ENCODE measurements at regions not wholly inside any gene's neighbourhood (a gene's known extent, or its start where the extent isn't known, plus 50 kb on each side); places are given as distances from the start of the nearest gene placed in this dataset.

DNA sequence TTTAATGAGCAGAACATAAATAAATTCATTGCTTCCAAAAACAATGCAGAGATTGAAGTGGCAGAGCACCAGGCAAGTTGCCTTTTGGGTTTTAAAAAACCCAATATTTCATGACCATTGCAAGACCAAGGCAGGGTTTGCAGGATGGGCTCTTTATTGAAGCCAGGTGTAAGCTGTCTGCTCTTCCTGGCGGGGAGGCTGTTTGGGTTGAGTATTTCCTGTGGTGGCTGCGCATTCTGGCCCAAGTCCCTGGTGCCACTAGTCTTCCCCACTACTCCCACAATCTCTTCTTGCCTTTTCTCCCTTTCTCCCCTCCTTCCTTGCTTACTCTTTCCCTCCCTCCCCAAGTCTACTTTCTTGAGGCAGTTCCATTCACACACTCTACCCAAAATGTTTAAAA, 116.4 kb downstream of the AKAP11 start:
- Histone ChIP-seq H3K27me3 (ENCODE audit: control insufficient read depth, insufficient read depth, low read length) (no peaks in the 10 kb centered on the region), H3K4me1 (ENCODE audit: control insufficient read depth, insufficient read depth, low read length) (no peaks in the 10 kb centered on the region), H3K27ac (ENCODE audit: low read length) (no peak overlapping the region), H3K4me3 (ENCODE audit: low read length) (no peak overlapping the region), H3K9me3 (ENCODE audit: control insufficient read depth, low read depth, low read length) (no peaks in the 10 kb centered on the region), H3K36me3 (ENCODE audit: control insufficient read depth, insufficient read depth, low read length) (no peaks in the 10 kb centered on the region)
- DNase-seq = no peak
- WGBS (ENCODE audit: insufficient coverage, low lambda C conversion rate) = no CpG with 5 or more reads among the region's 2 CpGs

DNA sequence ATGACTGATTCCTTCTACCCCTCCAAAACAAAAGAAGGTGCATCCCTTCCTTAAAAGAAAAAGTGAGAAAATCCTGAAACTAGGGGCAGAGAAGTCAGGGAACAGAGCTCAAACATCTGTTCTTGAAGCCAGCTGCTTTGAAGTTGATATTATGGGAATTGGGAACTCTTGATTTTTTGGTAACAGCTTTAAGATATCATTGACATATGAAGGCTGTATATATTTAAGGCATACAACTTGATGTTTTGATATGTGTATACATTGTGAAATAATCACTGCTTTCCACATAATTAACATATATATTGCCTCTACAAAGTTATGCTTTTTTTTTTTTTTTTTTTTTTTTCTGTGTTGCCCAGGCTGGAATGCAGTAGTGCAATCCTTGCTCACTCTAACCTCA, 117.1 kb downstream of the AKAP11 start:
- DNase-seq = no peak

GRCh38 chr13:42392180-42392579, 120.2 kb downstream of the AKAP11 start:
- H3K9me3 ChIP-seq (ENCODE audit: control insufficient read depth, low read depth, low read length) = no peaks in the 10 kb centered on the region
- H3K27me3 ChIP-seq (ENCODE audit: control insufficient read depth, insufficient read depth, low read length) = no peaks in the 10 kb centered on the region
- no peak overlapping the region for H3K27ac ChIP-seq (ENCODE audit: low read length)
- H3K4me1 ChIP-seq (ENCODE audit: control insufficient read depth, insufficient read depth, low read length) = no peaks in the 10 kb centered on the region
- H3K36me3 ChIP-seq (ENCODE audit: control insufficient read depth, insufficient read depth, low read length) = no peaks in the 10 kb centered on the region
- H3K4me3 ChIP-seq (ENCODE audit: low read length) = no peak overlapping the region
- no peak for DNase-seq
- WGBS (ENCODE audit: insufficient coverage, low lambda C conversion rate) = no CpG with 5 or more reads among the region's 1 CpG

More for the DNA sequence above, 117.1 kb downstream of the AKAP11 start:
- Histone ChIP-seq H3K27me3 (ENCODE audit: control insufficient read depth, insufficient read depth, low read length) (no peaks in the 10 kb centered on the region), H3K9me3 (ENCODE audit: control insufficient read depth, low read depth, low read length) (no peaks in the 10 kb centered on the region), H3K36me3 (ENCODE audit: control insufficient read depth, insufficient read depth, low read length) (no peaks in the 10 kb centered on the region), H3K27ac (ENCODE audit: low read length) (no peak overlapping the region), H3K4me1 (ENCODE audit: control insufficient read depth, insufficient read depth, low read length) (no peaks in the 10 kb centered on the region), H3K4me3 (ENCODE audit: low read length) (no peak overlapping the region)

GRCh38 chr13:42392716-42393572, 121.0 kb downstream of the AKAP11 start:
- Histone ChIP-seq H3K36me3 (ENCODE audit: control insufficient read depth, insufficient read depth, low read length) (no peaks in the 10 kb centered on the region), H3K27me3 (ENCODE audit: control insufficient read depth, insufficient read depth, low read length) (no peaks in the 10 kb centered on the region), H3K4me1 (ENCODE audit: control insufficient read depth, insufficient read depth, low read length) (no peaks in the 10 kb centered on the region), H3K9me3 (ENCODE audit: control insufficient read depth, low read depth, low read length) (no peaks in the 10 kb centered on the region), H3K4me3 (ENCODE audit: low read length) (no peak overlapping the region), H3K27ac (ENCODE audit: low read length) (no peak overlapping the region)
- no peak for DNase-seq
- no CpG with 5 or more reads among the region's 6 CpGs for WGBS (ENCODE audit: insufficient coverage, low lambda C conversion rate)

DNA sequence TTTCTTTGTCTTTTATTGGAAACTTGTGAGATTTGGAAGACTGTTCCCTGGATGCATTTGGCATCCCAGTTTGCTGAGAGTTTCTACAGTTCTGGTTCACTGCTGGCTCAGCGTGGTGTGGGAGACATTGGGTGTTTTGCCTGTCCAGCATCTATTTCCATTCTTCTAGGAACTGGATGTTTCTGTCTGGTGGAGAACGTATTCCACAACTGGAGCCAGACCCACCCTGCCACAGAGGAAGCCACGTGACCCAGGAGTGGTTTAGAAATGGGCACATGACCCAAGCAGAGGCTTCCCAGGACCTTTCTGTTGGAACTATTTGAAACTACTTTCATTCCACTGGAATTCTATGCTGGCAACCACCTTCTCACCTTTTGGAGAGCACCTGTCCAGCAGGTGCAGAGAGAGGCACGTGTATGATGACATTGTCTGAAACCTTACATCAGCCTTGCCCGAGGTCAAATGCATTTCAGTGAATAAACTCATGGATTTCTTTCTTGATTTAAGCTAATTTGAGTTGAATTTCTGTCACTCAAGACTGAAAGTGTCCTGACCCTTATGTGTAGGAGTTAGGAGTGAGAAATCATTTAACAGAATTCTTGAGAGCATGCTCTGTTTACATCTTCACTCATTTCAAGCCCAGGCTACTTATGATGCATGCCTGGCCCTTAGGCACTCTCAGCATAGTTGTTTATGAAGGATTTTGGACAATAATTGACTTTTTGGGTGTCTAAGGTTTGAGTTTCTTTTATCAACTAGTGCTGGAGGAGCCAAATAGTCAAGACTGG, 121.8 kb downstream of the AKAP11 start:
- no peak for DNase-seq
- Histone ChIP-seq H3K4me1 (ENCODE audit: control insufficient read depth, insufficient read depth, low read length) (no peaks in the 10 kb centered on the region), H3K9me3 (ENCODE audit: control insufficient read depth, low read depth, low read length) (no peaks in the 10 kb centered on the region), H3K4me3 (ENCODE audit: low read length) (no peak overlapping the region), H3K27me3 (ENCODE audit: control insufficient read depth, insufficient read depth, low read length) (no peaks in the 10 kb centered on the region), H3K27ac (ENCODE audit: low read length) (no peak overlapping the region), H3K36me3 (ENCODE audit: control insufficient read depth, insufficient read depth, low read length) (no peaks in the 10 kb centered on the region)
- WGBS (ENCODE audit: insufficient coverage, low lambda C conversion rate) = no CpG with 5 or more reads among the region's 5 CpGs

- no peaks in the 10 kb centered on the region for H3K27me3 ChIP-seq (ENCODE audit: control insufficient read depth, insufficient read depth, low read length)
- no peaks in the 10 kb centered on the region for H3K4me1 ChIP-seq (ENCODE audit: control insufficient read depth, insufficient read depth, low read length)
- no peaks in the 10 kb centered on the region for H3K36me3 ChIP-seq (ENCODE audit: control insufficient read depth, insufficient read depth, low read length)
- no CpG with 5 or more reads among the region's 4 CpGs for WGBS (ENCODE audit: insufficient coverage, low lambda C conversion rate)
- H3K9me3 ChIP-seq (ENCODE audit: control insufficient read depth, low read depth, low read length) = no peaks in the 10 kb centered on the region
- no peak overlapping the region for H3K27ac ChIP-seq (ENCODE audit: low read length)
- DNase-seq = no peak
- no peak overlapping the region for H3K4me3 ChIP-seq (ENCODE audit: low read length)
Observed at GRCh38 chr13:42394361-42394708, 122.4 kb downstream of the AKAP11 start.

DNA sequence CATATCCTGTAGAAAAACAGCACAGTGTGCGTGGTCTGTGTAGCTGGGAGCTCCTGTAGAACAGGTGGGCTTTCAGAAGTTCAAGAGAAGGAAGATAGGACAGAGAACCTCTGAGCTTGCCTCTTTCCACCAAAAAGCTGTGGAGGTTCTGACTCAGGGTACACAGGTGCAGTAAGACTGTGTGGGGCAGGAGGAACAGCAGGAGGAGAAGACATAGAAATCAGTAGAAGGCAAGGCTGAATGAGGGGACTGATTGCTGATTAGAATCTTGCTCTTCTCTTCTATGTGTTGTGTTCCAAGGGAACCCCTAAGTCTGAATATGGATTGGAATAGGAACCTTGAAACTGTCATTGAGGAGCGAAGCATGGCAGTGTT, 122.7 kb downstream of the AKAP11 start:
- Histone ChIP-seq H3K9me3 (ENCODE audit: control insufficient read depth, low read depth, low read length) (no peaks in the 10 kb centered on the region), H3K27me3 (ENCODE audit: control insufficient read depth, insufficient read depth, low read length) (no peaks in the 10 kb centered on the region), H3K36me3 (ENCODE audit: control insufficient read depth, insufficient read depth, low read length) (no peaks in the 10 kb centered on the region), H3K4me3 (ENCODE audit: low read length) (no peak overlapping the region), H3K27ac (ENCODE audit: low read length) (no peak overlapping the region), H3K4me1 (ENCODE audit: control insufficient read depth, insufficient read depth, low read length) (no peaks in the 10 kb centered on the region)
- DNase-seq = no peak
- WGBS (ENCODE audit: insufficient coverage, low lambda C conversion rate) = 100% methylated on average over 2 of the region's 2 CpGs

DNA sequence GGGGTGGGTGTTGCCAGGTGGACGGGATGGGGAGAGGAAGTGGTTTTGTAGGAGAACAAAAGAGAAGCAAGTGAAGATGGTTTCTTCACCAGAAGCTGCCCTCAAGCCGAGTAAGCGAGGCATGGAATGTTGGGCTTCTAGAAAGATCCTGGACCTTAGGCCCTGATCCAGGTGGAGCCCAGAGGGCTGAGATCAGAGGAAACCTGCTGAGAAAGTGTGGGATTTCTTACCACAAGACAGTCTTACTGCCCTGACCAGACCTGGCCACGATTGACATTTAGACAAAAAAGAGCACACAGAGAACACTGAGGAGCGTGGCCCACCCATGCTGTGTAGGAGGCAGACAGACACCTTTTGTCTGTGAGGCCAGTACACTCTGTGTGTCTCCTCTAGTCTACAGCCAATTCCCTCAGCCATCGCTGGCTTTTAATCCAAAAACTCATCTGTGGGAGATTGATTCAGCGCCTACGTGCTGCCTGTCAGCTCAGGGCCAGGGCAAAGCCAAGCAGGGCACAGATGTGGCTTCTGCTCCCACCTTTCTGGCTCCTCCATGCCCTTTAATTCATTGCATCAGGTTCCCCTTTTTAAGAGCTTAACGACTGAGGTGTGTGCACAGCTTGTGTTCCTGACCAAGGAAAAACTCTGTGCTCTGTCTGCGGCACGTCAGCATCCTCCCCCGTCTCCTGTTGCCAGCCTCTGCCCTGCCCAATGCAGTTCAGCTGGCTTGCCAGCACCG, 123.3 kb downstream of the AKAP11 start:
- WGBS (ENCODE audit: insufficient coverage, low lambda C conversion rate) = no CpG with 5 or more reads among the region's 13 CpGs
- no peak overlapping the region for H3K27ac ChIP-seq (ENCODE audit: low read length)

GRCh38 chr13:42396501-42396900, 124.5 kb downstream of the AKAP11 start:
- DNase-seq = no peak
- no peaks in the 10 kb centered on the region for H3K36me3 ChIP-seq (ENCODE audit: control insufficient read depth, insufficient read depth, low read length)

More for the DNA sequence above, 123.3 kb downstream of the AKAP11 start:
- H3K4me3 ChIP-seq (ENCODE audit: low read length) = no peak overlapping the region
- H3K9me3 ChIP-seq (ENCODE audit: control insufficient read depth, low read depth, low read length) = no peaks in the 10 kb centered on the region
- H3K4me1 ChIP-seq (ENCODE audit: control insufficient read depth, insufficient read depth, low read length) = no peaks in the 10 kb centered on the region
- no peaks in the 10 kb centered on the region for H3K36me3 ChIP-seq (ENCODE audit: control insufficient read depth, insufficient read depth, low read length)
- no peak for DNase-seq
- H3K27me3 ChIP-seq (ENCODE audit: control insufficient read depth, insufficient read depth, low read length) = no peaks in the 10 kb centered on the region

DNA sequence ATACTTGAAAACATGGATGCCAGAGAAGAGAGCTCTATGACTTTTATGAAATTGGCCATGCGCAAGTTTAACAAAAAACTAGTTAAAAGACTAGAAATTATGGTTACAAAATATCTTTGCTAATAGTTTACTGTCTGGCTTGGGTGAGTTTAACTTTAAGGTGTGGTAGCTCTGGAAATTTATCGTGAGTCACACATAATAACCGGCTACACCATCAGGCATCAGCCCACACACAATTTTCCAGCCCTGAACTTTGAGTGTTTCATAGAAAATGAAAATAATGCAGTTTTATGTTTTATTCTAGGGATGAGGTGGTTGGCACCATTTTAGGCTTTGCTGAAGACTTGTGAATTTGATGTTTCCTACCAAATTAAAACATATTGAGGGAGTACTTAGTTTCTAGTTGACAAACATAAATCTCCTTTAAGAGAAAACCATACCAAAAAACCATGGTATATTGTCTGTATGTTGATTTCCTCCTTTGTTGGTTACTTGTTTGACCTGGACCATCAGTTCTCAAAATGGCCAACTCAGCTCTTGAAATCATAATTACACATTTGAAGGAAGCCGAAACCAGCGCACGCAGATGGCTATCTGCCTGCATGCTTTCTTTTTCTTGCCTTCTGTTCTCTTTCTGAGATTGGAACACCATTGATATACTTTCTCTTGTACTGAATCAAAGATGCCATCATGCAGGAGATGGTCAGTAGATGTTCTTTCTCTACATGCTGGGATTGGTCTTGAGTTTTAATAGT, 125.1 kb downstream of the AKAP11 start:
- Histone ChIP-seq H3K27ac (ENCODE audit: low read length) (no peak overlapping the region), H3K27me3 (ENCODE audit: control insufficient read depth, insufficient read depth, low read length) (no peaks in the 10 kb centered on the region), H3K4me1 (ENCODE audit: control insufficient read depth, insufficient read depth, low read length) (no peaks in the 10 kb centered on the region), H3K4me3 (ENCODE audit: low read length) (no peak overlapping the region), H3K9me3 (ENCODE audit: control insufficient read depth, low read depth, low read length) (no peaks in the 10 kb centered on the region), H3K36me3 (ENCODE audit: control insufficient read depth, insufficient read depth, low read length) (no peaks in the 10 kb centered on the region)
- 100% methylated on average over 1 of the region's 6 CpGs for WGBS (ENCODE audit: insufficient coverage, low lambda C conversion rate)
- DNase-seq = no peak

More at GRCh38 chr13:42396501-42396900, 124.5 kb downstream of the AKAP11 start:
- Histone ChIP-seq H3K9me3 (ENCODE audit: control insufficient read depth, low read depth, low read length) (no peaks in the 10 kb centered on the region), H3K27ac (ENCODE audit: low read length) (no peak overlapping the region), H3K4me1 (ENCODE audit: control insufficient read depth, insufficient read depth, low read length) (no peaks in the 10 kb centered on the region), H3K27me3 (ENCODE audit: control insufficient read depth, insufficient read depth, low read length) (no peaks in the 10 kb centered on the region), H3K4me3 (ENCODE audit: low read length) (no peak overlapping the region)
- WGBS (ENCODE audit: insufficient coverage, low lambda C conversion rate) = no CpG with 5 or more reads among the region's 9 CpGs

All from large intestine (tissue), 3 donors.